Hepatocyte (in vitro differentiated cells): ENCODE measurements at regions not wholly inside any gene's neighbourhood (a gene's known extent, or its start where the extent isn't known, plus 50 kb on each side); places are given as distances from the start of the nearest gene placed in this dataset.

Experiments used
- EZH2 ChIP-seq: fragments of 200-600 bp; sonication (generic); IDR thresholded peaks from 2 replicates; pipeline ENCODE4 v1.6.1; 2016; ENCODE audit warnings: antibody characterized with exemption, mild to moderate bottlenecking, borderline replicate concordance
- EZH2phosphoT487 ChIP-seq: fragments of 200-600 bp; sonication (generic); IDR thresholded peaks from one replicate; pipeline ENCODE4 v1.6.1; 2018; ENCODE audit warnings: antibody characterized with exemption, mild to moderate bottlenecking, low read depth, moderate library complexity; ENCODE audit not compliant: unreplicated experiment, severe bottlenecking
- TF ChIP-seq, protein P1 (sequence below): fragments of 200-600 bp; sonication (generic); IDR thresholded peaks from 2 replicates; pipeline ENCODE4 v1.5.1; 2016; ENCODE audit warnings: antibody characterized with exemption, mild to moderate bottlenecking; ENCODE audit not compliant: poor library complexity

DNA sequence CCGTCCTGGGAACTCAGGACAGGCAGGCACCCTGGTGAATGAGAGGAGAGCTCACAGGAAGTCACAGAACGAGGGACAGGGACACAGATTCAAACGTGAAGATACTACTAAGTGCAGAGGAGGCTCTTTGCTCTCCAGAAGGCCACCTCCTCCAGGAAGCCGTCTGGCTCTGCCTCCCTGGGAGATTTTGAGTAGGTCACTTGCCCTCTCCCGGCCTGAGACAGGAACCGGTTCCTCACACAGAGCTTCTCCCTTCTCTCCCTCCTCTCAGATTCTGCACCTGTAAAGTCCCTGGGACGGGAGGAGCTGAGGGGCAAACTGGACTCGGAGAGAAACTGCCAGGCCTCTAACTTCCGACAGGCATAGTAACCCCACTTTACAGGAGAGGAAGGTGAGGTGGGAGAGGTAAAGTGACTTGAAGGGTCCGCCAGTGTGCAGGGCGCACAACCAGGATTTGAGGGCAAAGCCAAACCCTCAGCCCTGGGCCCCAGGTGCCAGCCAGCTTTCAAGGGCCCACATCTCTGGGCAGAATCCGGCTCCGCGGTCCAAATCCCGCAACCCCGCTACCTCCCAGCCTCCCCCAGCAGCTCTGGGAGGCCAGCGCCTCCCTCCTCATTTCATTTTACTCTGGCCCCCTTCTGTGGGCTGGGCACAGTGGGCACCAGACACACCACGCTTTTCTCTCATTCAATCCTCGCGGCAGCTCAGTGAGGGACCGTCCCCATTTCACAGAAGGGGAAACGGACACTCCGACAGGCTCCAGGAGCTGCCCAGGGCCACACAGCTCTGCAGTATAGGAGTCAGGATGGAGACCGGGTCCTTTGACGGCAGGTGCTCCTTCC, 150.2 kb downstream of the SMAD6 start:
- TF ChIP-seq, protein P1, sequence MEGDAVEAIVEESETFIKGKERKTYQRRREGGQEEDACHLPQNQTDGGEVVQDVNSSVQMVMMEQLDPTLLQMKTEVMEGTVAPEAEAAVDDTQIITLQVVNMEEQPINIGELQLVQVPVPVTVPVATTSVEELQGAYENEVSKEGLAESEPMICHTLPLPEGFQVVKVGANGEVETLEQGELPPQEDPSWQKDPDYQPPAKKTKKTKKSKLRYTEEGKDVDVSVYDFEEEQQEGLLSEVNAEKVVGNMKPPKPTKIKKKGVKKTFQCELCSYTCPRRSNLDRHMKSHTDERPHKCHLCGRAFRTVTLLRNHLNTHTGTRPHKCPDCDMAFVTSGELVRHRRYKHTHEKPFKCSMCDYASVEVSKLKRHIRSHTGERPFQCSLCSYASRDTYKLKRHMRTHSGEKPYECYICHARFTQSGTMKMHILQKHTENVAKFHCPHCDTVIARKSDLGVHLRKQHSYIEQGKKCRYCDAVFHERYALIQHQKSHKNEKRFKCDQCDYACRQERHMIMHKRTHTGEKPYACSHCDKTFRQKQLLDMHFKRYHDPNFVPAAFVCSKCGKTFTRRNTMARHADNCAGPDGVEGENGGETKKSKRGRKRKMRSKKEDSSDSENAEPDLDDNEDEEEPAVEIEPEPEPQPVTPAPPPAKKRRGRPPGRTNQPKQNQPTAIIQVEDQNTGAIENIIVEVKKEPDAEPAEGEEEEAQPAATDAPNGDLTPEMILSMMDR = no peak
- TF ChIP-seq EZH2phosphoT487 (no peak), EZH2 (no peak)
